GM23338 (cell line): ENCODE measurements at regions not wholly inside any gene's neighbourhood (a gene's known extent, or its start where the extent isn't known, plus 50 kb on each side); places are given as distances from the start of the nearest gene placed in this dataset.

Source experiments
- CREB1 ChIP-seq: fragments of 250-450 bp; sonication (Bioruptor Pico); IDR thresholded peaks from 2 replicates; pipeline ENCODE4 v1.5.0; 2020; ENCODE audit warnings: low read depth, mild to moderate bottlenecking, moderate library complexity
- EZH2 ChIP-seq: fragments of 200-600 bp; sonication (generic); IDR thresholded peaks from one replicate; pipeline ENCODE4 v1.8.0; 2017; ENCODE audit warnings: antibody characterized with exemption, mild to moderate bottlenecking, low read depth; ENCODE audit not compliant: unreplicated experiment
- EZH2phosphoT487 ChIP-seq: fragments of 200-600 bp; sonication (generic); IDR thresholded peaks from one replicate; pipeline ENCODE4 v1.8.1; 2018; ENCODE audit warnings: antibody characterized with exemption; ENCODE audit not compliant: unreplicated experiment
- JUNB ChIP-seq: IDR thresholded peaks from one replicate; pipeline ENCODE4 v1.6.1; 2016; ENCODE audit warnings: antibody characterized with exemption; ENCODE audit not compliant: unreplicated experiment
- POLR2AphosphoS5 ChIP-seq: IDR thresholded peaks from 2 replicates; pipeline ENCODE4 v1.6.1; 2016; ENCODE audit warnings: antibody characterized with exemption, low read depth
- TF ChIP-seq, protein P1 (sequence below), 2 experiments: fragments of 200-600 bp in 1 of 2; sonication (generic) in 1 of 2; conservative IDR thresholded peaks; 2 replicates each; pipeline versions ENCODE4 v1.5.1 to v1.6.1; 2016 to 2017; ENCODE audit warnings: antibody characterized with exemption in 2 of 2, low read depth in 2 of 2, mild to moderate bottlenecking in 2 of 2, moderate library complexity in 1 of 2
- TF ChIP-seq, protein P2 (sequence below): IDR thresholded peaks from one replicate; pipeline ENCODE4 v1.6.1; 2018; ENCODE audit warnings: antibody characterized with exemption; ENCODE audit not compliant: unreplicated experiment

DNA sequence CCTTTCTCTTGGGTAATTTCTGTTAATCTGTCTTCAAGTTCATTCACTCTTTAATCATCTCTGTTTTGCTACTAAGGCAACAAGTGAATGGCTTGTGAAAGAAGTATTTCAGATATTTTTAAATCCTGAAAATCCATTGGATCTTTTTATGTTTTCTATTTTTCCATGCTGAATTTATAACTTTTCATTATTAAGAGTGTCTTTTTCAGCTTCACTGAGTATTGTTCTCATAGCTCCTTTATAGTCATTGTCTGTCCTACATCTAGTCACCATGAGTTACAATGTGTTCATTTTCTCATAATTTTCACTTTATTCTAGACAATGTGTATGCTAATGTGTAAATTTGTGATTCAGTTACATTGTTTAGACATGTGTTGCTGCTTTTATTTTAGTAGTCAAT is 556.4 kb downstream of the TUSC1 start:
- TF ChIP-seq, protein P1, sequence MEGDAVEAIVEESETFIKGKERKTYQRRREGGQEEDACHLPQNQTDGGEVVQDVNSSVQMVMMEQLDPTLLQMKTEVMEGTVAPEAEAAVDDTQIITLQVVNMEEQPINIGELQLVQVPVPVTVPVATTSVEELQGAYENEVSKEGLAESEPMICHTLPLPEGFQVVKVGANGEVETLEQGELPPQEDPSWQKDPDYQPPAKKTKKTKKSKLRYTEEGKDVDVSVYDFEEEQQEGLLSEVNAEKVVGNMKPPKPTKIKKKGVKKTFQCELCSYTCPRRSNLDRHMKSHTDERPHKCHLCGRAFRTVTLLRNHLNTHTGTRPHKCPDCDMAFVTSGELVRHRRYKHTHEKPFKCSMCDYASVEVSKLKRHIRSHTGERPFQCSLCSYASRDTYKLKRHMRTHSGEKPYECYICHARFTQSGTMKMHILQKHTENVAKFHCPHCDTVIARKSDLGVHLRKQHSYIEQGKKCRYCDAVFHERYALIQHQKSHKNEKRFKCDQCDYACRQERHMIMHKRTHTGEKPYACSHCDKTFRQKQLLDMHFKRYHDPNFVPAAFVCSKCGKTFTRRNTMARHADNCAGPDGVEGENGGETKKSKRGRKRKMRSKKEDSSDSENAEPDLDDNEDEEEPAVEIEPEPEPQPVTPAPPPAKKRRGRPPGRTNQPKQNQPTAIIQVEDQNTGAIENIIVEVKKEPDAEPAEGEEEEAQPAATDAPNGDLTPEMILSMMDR (conservative IDR thresholded peaks at IDR 0.05; ENCODE audit: low read depth in 2 of 2), result no peak
- TF ChIP-seq POLR2AphosphoS5 (no peak), EZH2 (no peak), JUNB (no peak), EZH2phosphoT487 (no peak), CREB1 (CRISPR knock-in tag) (no peak)
- TF ChIP-seq, protein P2, sequence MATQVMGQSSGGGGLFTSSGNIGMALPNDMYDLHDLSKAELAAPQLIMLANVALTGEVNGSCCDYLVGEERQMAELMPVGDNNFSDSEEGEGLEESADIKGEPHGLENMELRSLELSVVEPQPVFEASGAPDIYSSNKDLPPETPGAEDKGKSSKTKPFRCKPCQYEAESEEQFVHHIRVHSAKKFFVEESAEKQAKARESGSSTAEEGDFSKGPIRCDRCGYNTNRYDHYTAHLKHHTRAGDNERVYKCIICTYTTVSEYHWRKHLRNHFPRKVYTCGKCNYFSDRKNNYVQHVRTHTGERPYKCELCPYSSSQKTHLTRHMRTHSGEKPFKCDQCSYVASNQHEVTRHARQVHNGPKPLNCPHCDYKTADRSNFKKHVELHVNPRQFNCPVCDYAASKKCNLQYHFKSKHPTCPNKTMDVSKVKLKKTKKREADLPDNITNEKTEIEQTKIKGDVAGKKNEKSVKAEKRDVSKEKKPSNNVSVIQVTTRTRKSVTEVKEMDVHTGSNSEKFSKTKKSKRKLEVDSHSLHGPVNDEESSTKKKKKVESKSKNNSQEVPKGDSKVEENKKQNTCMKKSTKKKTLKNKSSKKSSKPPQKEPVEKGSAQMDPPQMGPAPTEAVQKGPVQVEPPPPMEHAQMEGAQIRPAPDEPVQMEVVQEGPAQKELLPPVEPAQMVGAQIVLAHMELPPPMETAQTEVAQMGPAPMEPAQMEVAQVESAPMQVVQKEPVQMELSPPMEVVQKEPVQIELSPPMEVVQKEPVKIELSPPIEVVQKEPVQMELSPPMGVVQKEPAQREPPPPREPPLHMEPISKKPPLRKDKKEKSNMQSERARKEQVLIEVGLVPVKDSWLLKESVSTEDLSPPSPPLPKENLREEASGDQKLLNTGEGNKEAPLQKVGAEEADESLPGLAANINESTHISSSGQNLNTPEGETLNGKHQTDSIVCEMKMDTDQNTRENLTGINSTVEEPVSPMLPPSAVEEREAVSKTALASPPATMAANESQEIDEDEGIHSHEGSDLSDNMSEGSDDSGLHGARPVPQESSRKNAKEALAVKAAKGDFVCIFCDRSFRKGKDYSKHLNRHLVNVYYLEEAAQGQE, result no peak
